Upper lobe of right lung (tissue), 1 donor: ENCODE measurements at regions not wholly inside any gene's neighbourhood (a gene's known extent, or its start where the extent isn't known, plus 50 kb on each side); places are given as distances from the start of the nearest gene placed in this dataset.

Source experiments
- ATAC-seq: fragments of 200-7000 bp; cut with Tn5 transposase; one replicate; pipeline ENCODE4 v1.9.1; 2020; ENCODE audit warnings: mild to moderate bottlenecking, moderate library complexity
- DNase-seq: peaks from one replicate; pipeline ENCODE4 v3.0.0-alpha.2; 2020
- H3K27ac ChIP-seq: fragments of 200-600 bp; one replicate; pipeline ENCODE4 v1.8.0; 2022
- H3K27me3 ChIP-seq: fragments of 200-600 bp; one replicate; pipeline ENCODE4 v1.8.0; 2022; ENCODE audit warnings: mild to moderate bottlenecking
- H3K36me3 ChIP-seq: fragments of 200-600 bp; one replicate; pipeline ENCODE4 v1.8.0; 2022
- H3K4me1 ChIP-seq: fragments of 200-600 bp; one replicate; pipeline ENCODE4 v1.8.0; 2022
- H3K4me3 ChIP-seq: fragments of 200-600 bp; one replicate; pipeline ENCODE4 v1.8.0; 2022; ENCODE audit warnings: mild to moderate bottlenecking
- H3K9me3 ChIP-seq: fragments of 200-600 bp; one replicate; pipeline ENCODE4 v1.8.0; 2022
- intact Hi-C: fragments of 100-400 bp; cut with DNase I; formaldehyde crosslinking; loops from one replicate; pipeline ENCODE4 v1.11.0; 2022
- TF ChIP-seq, protein P1 (sequence below): fragments of 200-600 bp; IDR thresholded peaks from one replicate; pipeline ENCODE4 v1.8.0; 2022; ENCODE audit warnings: antibody characterized with exemption
- donor health status: DM: no; HTN: yes; CAD: no; lungs with severe emphysema.

DNA sequence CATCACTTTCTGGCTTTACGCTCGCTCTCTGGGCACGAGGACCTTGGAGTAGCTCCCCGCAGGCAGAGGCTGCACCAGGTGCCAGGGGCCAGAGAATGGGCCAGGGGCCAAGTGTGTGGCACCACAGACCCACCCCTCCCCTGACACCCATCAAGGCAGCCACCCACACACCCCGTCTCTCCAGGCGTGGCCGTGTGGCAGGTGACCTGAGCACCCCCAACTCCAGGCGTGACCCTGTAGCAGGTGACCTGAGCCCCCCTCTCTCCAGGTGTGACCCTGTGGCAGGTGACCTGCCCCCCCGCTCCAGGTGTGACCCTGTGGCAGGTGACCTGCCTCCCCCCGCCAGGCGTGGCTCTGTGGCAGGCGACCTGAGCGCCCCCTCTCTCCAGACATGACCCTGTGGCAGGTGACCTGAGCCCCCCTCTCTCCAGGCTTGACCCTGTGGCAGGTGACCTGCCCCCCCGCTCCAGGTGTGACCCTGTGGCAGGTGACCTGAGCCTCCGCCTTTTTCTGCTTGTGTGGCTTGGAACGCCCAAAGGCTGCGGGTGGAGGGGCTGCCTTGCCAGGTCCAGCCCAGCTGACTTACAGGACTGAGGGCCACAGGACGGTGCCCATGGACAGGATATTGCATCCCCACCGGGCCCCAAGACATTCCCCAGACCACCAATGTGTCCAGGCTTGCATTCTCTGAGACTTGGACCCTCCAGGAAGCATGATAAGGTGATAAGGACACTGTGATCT, 667.2 kb downstream of the BRD1 start:
- TF ChIP-seq, protein P1, sequence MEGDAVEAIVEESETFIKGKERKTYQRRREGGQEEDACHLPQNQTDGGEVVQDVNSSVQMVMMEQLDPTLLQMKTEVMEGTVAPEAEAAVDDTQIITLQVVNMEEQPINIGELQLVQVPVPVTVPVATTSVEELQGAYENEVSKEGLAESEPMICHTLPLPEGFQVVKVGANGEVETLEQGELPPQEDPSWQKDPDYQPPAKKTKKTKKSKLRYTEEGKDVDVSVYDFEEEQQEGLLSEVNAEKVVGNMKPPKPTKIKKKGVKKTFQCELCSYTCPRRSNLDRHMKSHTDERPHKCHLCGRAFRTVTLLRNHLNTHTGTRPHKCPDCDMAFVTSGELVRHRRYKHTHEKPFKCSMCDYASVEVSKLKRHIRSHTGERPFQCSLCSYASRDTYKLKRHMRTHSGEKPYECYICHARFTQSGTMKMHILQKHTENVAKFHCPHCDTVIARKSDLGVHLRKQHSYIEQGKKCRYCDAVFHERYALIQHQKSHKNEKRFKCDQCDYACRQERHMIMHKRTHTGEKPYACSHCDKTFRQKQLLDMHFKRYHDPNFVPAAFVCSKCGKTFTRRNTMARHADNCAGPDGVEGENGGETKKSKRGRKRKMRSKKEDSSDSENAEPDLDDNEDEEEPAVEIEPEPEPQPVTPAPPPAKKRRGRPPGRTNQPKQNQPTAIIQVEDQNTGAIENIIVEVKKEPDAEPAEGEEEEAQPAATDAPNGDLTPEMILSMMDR, result no peak
- DNase-seq (peak; percentile 48), ATAC-seq (no peak)
- no peaks in the 10 kb centered on the region for H3K4me1 ChIP-seq
- H3K36me3 ChIP-seq, result no peaks in the 10 kb centered on the region
- intact Hi-C loops, result no loop called here
- peaks cover 25% of the 10 kb centered on the region for H3K27me3 ChIP-seq
- no peaks in the 10 kb centered on the region for H3K9me3 ChIP-seq
- no peak overlapping the region for H3K27ac ChIP-seq
- H3K4me3 ChIP-seq, result no peak overlapping the region

DNA sequence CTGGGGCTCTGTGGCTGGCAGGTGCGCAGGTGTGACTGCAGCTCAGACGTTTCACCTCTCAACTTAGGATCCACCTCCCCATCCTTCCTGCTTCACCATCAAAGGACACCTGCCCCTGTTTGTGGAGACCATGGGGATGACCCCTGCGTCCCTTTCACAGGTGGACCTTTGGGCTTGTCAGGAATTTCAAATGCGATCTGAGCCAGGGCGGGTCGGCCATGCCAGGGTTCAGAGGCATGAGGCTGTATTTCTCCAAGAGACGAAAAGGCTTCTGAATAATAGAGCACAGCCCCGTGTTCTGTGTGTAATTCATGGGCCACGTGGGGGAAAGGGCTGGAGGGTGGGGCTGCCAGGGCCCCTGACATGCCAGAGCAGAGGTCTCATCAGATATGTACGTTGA, 668.0 kb downstream of the BRD1 start:
- Histone ChIP-seq H3K4me3 (no peak overlapping the region), H3K27me3 (peaks cover 25% of the 10 kb centered on the region), H3K36me3 (no peaks in the 10 kb centered on the region), H3K4me1 (no peaks in the 10 kb centered on the region), H3K9me3 (no peaks in the 10 kb centered on the region), H3K27ac (no peak overlapping the region)
- intact Hi-C loops, result no loop called here
- TF ChIP-seq, protein P1, result no peak
- DNase-seq (no peak), ATAC-seq (no peak)

DNA sequence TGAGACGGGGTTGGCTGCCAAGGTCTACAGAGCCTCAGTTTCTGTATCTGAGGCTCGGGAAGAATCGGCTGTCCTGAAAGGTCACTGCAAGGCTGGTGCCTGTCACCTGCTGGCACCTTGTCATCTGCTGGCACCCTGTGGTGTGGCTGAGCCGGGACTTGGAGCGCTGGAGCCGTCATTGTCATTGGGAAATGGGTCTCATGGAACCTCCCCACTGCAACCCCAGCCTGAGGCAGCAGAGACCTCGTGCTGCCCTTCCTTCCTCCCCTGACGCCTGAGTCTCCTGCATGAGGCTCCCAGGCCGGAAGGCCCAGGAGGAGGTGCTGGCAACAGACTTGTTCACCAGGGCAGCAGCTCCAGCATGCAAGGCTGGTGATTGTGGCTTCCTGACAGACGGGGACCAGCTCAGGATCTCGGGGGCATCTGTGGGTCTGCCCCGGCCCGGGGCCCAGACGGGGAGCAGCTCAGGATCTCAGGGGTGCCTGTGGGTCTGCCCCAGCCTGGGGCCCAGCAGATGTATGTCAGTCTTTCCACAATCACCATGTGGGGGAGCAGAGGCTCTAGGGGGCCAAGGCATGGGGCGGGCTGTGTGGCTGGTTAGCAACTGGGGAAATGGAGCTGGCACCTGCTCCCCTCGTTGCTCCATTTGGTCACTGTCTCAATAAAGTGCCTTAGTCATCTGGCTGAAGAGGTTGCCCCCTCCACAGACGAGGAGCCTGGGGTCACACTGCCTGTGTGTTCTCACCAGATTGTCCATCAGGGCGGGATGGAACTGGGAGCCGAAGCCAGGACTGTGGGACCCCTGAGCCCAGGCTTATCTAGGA, 668.7 kb downstream of the BRD1 start:
- Histone ChIP-seq H3K27me3 (peaks cover 25% of the 10 kb centered on the region), H3K9me3 (no peaks in the 10 kb centered on the region), H3K36me3 (no peaks in the 10 kb centered on the region), H3K27ac (no peak overlapping the region), H3K4me1 (no peaks in the 10 kb centered on the region), H3K4me3 (no peak overlapping the region)
- DNase-seq, result peak; percentile 59
- intact Hi-C loops, result no loop called here
- TF ChIP-seq, protein P1, result no peak
- ATAC-seq, result no peak

DNA sequence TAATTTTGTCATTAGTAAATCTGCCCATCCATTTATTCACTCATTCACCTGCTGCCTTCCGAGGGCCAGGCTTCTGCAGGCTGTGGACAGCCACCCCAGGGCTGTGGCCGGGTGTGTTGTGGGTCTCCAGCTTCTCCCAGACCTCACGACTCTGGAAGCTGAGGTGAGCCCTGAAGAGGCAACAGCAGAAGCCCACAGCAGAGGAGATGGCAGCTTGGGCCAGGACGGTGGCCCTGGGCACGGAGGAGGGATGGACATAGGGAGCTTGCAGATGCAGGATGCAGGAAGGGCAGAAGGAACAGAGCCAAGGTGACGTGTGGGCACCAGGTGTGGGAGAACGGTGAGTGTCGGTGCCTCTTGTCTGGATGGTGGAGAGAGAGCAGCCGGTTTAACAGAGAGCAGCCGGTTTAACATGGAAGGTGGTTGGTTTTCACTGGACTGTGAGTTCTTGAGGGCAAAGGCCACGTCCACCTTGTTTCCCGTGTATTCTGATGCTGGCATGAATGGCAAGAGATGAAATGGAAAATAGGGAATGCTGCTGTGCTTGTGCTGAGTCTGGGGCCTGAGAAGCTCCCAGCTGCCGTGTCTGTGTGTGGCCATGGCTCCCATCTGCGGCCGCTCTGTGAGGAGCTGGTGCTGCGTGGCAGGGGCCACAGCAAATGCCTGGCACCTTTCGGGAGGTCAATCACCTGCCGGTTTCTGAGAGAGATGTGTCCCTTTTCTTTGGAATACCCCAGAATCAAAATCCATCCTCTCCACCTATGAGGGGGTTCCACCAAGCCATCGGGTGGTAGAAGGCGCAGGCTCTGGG, 669.9 kb downstream of the BRD1 start:
- Histone ChIP-seq H3K4me1 (no peaks in the 10 kb centered on the region), H3K9me3 (no peaks in the 10 kb centered on the region), H3K36me3 (no peaks in the 10 kb centered on the region), H3K27me3 (peaks cover 20% of the 10 kb centered on the region), H3K27ac (no peak overlapping the region), H3K4me3 (no peak overlapping the region)
- ATAC-seq, result no peak
- TF ChIP-seq, protein P1, result no peak
- no peak for DNase-seq
- intact Hi-C loops, result no loop called here

DNA sequence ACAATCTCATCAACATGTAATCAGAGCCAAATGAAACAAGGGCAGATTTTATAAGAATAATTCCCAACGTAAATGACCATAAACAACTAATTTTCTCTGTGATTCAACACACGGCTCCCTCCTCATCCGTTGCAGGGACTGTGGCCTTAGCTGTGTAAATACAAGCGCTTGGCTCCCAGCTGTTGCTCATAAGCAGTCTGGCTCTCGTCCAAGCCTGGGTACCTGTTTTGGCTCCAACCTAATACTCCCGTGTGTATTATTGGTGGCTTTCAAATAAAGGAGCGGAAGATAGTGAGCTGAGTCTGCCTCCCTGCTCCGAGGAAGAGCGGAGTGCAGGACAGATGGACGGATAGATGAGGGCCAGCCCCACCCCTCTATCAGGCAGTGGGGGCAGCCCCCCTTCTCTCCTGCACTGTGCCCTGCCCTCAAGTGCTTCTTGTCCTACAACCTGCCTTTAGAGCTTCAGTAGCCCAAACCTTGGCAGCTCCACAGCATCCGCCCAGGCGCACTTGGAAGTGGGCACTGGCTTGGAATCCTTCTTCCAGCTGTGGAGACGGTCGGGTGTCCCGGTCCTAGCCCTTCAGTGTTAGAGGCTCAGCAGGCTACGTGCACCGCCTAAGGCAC, 670.9 kb downstream of the BRD1 start:
- DNase-seq (no peak), ATAC-seq (no peak)
- no peak overlapping the region for H3K27ac ChIP-seq
- H3K4me1 ChIP-seq, result no peaks in the 10 kb centered on the region
- TF ChIP-seq, protein P1, result no peak
- no peaks in the 10 kb centered on the region for H3K9me3 ChIP-seq
- peaks cover 12% of the 10 kb centered on the region for H3K27me3 ChIP-seq
- no peak overlapping the region for H3K4me3 ChIP-seq
- no peaks in the 10 kb centered on the region for H3K36me3 ChIP-seq
- intact Hi-C loops, result no loop called here
